Naive thymus-derived CD4-positive, alpha-beta T cell (primary cell): ENCODE measurements at regions not wholly inside any gene's neighbourhood (a gene's known extent, or its start where the extent isn't known, plus 50 kb on each side); places are given as distances from the start of the nearest gene placed in this dataset.
"Not testable (repeated sequence)": the region's sequence is repeated elsewhere in the genome, so short reads cannot be mapped to it uniquely, and the experiment has no call there.

Experiments used
- ATAC-seq: fragments of 150-1000 bp; cut with Tn5 transposase; 2 replicates; pipeline ENCODE4 v1.10.0; 2021; ENCODE audit warnings: mild to moderate bottlenecking, moderate library complexity
- CTCF ChIA-PET: fragments of 350-600 bp; sonication (Branson Sonifier 250); formaldehyde crosslinking; loops from one replicate; lab custom pipeline; 2021; ENCODE audit warnings: antibody characterized with exemption; lab: Charles Lee
- POLR2A ChIA-PET: fragments of 350-600 bp; sonication (Branson Sonifier 250); formaldehyde crosslinking; loops from one replicate; lab custom pipeline; 2021; ENCODE audit warnings: antibody characterized with exemption, inconsistent platforms; lab: Charles Lee
- DNase-seq, 9 donors: peaks; one replicate each; pipeline versions ENCODE4 v3.0.0 to v3.0.0-alpha.2; 2020 to 2022; ENCODE audit warnings: mixed read lengths in 1 of 9
- H3K27ac ChIP-seq: one replicate; pipeline ENCODE4 v1.7.0; 2013; ENCODE audit warnings: mild to moderate bottlenecking, low read depth, low read length, moderate library complexity
- H3K27me3 ChIP-seq, 2 donors: one replicate each; pipeline ENCODE4 v1.7.0; 2013; ENCODE audit warnings: low read length in 2 of 2, mild to moderate bottlenecking in 2 of 2, moderate library complexity in 2 of 2; ENCODE audit not compliant: control insufficient read depth in 2 of 2, insufficient read depth in 2 of 2
- H3K36me3 ChIP-seq, 3 experiments: 1 replicate in 2 of 3; 2 replicates in 1 of 3; pipeline ENCODE4 v1.7.0; 2013; ENCODE audit warnings: low read length in 3 of 3, mild to moderate bottlenecking in 3 of 3, moderate library complexity in 1 of 3; ENCODE audit not compliant: insufficient read depth in 3 of 3, control insufficient read depth in 2 of 3
- H3K4me1 ChIP-seq, 2 donors: one replicate each; pipeline ENCODE4 v1.7.0; 2013; ENCODE audit warnings: low read length in 2 of 2, mild to moderate bottlenecking in 2 of 2, moderate library complexity in 1 of 2; ENCODE audit not compliant: control insufficient read depth in 2 of 2, insufficient read depth in 2 of 2
- H3K4me3 ChIP-seq: 2 replicates; pipeline ENCODE4 v1.7.0; 2013; ENCODE audit warnings: mild to moderate bottlenecking, low read length
- H3K9me3 ChIP-seq, 3 experiments: 1 replicate in 2 of 3; 2 replicates in 1 of 3; pipeline ENCODE4 v1.7.0; 2013; ENCODE audit warnings: low read length in 3 of 3; ENCODE audit not compliant: control insufficient read depth in 2 of 3
- H3K27ac Mint-ChIP-seq, 9 donors: one replicate each; pipeline ENCODE4 v1.8.0; 2020 to 2022; ENCODE audit warnings: mixed read lengths in 9 of 9, mild to moderate bottlenecking in 8 of 9, moderate library complexity in 5 of 9, inconsistent platforms in 2 of 9
- H3K27me3 Mint-ChIP-seq, 5 donors: one replicate each; pipeline ENCODE4 v1.8.0; 2021 to 2022; ENCODE audit warnings: mixed read lengths in 5 of 5, mild to moderate bottlenecking in 1 of 5
- H3K36me3 Mint-ChIP-seq, 5 donors: one replicate each; pipeline ENCODE4 v1.8.0; 2020 to 2022; ENCODE audit warnings: mixed read lengths in 5 of 5, mild to moderate bottlenecking in 3 of 5, inconsistent platforms in 1 of 5
- H3K4me1 Mint-ChIP-seq, 7 donors: one replicate each; pipeline ENCODE4 v1.8.0; 2020 to 2022; ENCODE audit warnings: mixed read lengths in 7 of 7, mild to moderate bottlenecking in 3 of 7, inconsistent platforms in 1 of 7
- H3K4me3 Mint-ChIP-seq, 10 donors: one replicate each; pipeline ENCODE4 v1.8.0; 2020 to 2022; ENCODE audit warnings: mild to moderate bottlenecking in 10 of 10, mixed read lengths in 10 of 10, moderate library complexity in 6 of 10, inconsistent platforms in 2 of 10
- H3K9me3 Mint-ChIP-seq, 11 donors: one replicate each; pipeline ENCODE4 v1.8.0; 2020 to 2022; ENCODE audit warnings: mixed read lengths in 11 of 11, mild to moderate bottlenecking in 4 of 11, inconsistent platforms in 1 of 11, moderate library complexity in 1 of 11
- intact Hi-C, 2 donors: fragments of 100-400 bp; cut with micrococcal nuclease; formaldehyde crosslinking; loops; one replicate each; pipeline ENCODE4 v1.15.1; 2023

- not testable (repeated sequence) for ATAC-seq
- POLR2A ChIA-PET: interaction anchor here (0.6 to 1.3 kb wide), 3 partner anchors 20 to 99 kb away, joined by 3 to 4 read pairs (median 3); no protein-coding TSS in a partner anchor
- peaks cover 3 to 56% (median 55%) of the 10 kb centered on the region in 7 donors for H3K4me1 Mint-ChIP-seq
Measured at GRCh38 chr7:79915346-79915745, 219.3 kb upstream of the GNAI1 start.

GRCh38 chr7:79912213-79912633 is 222.4 kb upstream of the GNAI1 start:
- peak overlapping the region; percentile 32 to 88 (median 67) for H3K27ac Mint-ChIP-seq
- intact Hi-C loops: loop anchor here in 1 of 2 donors (1.0 to 10.0 kb wide), 2 partner anchors 64 to 223 kb away; partner anchors contain the start of gene GNAI1
- ChIA-PET POLR2A (interaction anchor here (0.6 to 1.4 kb wide), 4 partner anchors 11 to 479 kb away, joined by 3 to 5 read pairs (median 4); no protein-coding TSS in a partner anchor), CTCF (interaction anchor here (0.6 to 1.0 kb wide), 3 partner anchors 108 to 615 kb away, joined by 3 read pairs; no protein-coding TSS in a partner anchor)
- peaks cover 0 to 13% (median 4%) of the 10 kb centered on the region in 11 donors for H3K9me3 Mint-ChIP-seq
- H3K36me3 Mint-ChIP-seq: peaks cover 0 to 3% (median 0%) of the 10 kb centered on the region in 5 donors
- peaks cover 3 to 73% (median 64%) of the 10 kb centered on the region in 7 donors for H3K4me1 Mint-ChIP-seq
- peak in 6 of 9 donors; percentile 19 to 42 (median 28) for DNase-seq
- Histone ChIP-seq H3K27me3 (no peaks in the 10 kb centered on the region), H3K9me3 (no peaks in the 10 kb centered on the region), H3K36me3 (no peaks in the 10 kb centered on the region), H3K4me3 (peak overlapping the region; percentile 10), H3K27ac (peak overlapping the region; percentile 38), H3K4me1 (peaks cover 0 to 29% of the 10 kb centered on the region in 2 donors)
- H3K27me3 Mint-ChIP-seq: no peaks in the 10 kb centered on the region
- no peak for ATAC-seq
- H3K4me3 Mint-ChIP-seq: peak overlapping the region in 9 of 10 donors; percentile 51 to 77 (median 69)

More at GRCh38 chr7:79915346-79915745, 219.3 kb upstream of the GNAI1 start:
- H3K4me3 ChIP-seq, H3K36me3 ChIP-seq, H3K9me3 ChIP-seq, H3K27ac ChIP-seq, H3K27me3 ChIP-seq, H3K36me3 Mint-ChIP-seq, H3K27me3 Mint-ChIP-seq: not testable (repeated sequence)
- Mint-ChIP-seq H3K9me3 (peaks cover 0 to 20% (median 4%) of the 10 kb centered on the region in 11 donors), H3K4me3 (peak overlapping the region in 9 of 10 donors; percentile 18 to 67 (median 44)), H3K27ac (peak overlapping the region in 8 of 9 donors; percentile 7 to 85 (median 58))
- H3K4me1 ChIP-seq: peaks cover 0 to 29% of the 10 kb centered on the region in 2 donors
- intact Hi-C loops: loop anchor here in 1 of 2 donors (5.0 to 10.0 kb wide), 2 partner anchors 37 to 219 kb away; partner anchors contain the start of gene GNAI1
- DNase-seq: peak in 5 of 9 donors; percentile 18 to 32 (median 26)
- CTCF ChIA-PET: interaction anchor here (1.6 kb wide), 1 partner anchor 103 kb away, joined by 3 read pairs; no protein-coding TSS in a partner anchor

GRCh38 chr7:79911420-79911819 is 223.2 kb upstream of the GNAI1 start:
- intact Hi-C loops: loop anchor here in 1 of 2 donors (10.0 kb wide), 1 partner anchor 223 kb away; the partner anchor contains the start of gene GNAI1
- Histone ChIP-seq H3K27me3 (no peaks in the 10 kb centered on the region), H3K4me1 (peaks cover 0 to 29% of the 10 kb centered on the region in 2 donors), H3K36me3 (no peaks in the 10 kb centered on the region), H3K27ac (peak overlapping the region; percentile 17), H3K4me3 (no peak overlapping the region), H3K9me3 (no peaks in the 10 kb centered on the region)
- peaks cover 3 to 70% (median 60%) of the 10 kb centered on the region in 7 donors for H3K4me1 Mint-ChIP-seq
- no peak for ATAC-seq
- H3K27ac Mint-ChIP-seq: peak overlapping the region; percentile 29 to 90 (median 77)
- peaks cover 0 to 11% (median 3%) of the 10 kb centered on the region in 11 donors for H3K9me3 Mint-ChIP-seq
- H3K4me3 Mint-ChIP-seq: peak overlapping the region; percentile 21 to 77 (median 68)
- H3K36me3 Mint-ChIP-seq: peaks cover 0 to 3% (median 0%) of the 10 kb centered on the region in 5 donors
- ChIA-PET POLR2A (interaction anchor here (0.8 to 1.4 kb wide), 4 partner anchors 12 to 87 kb away, joined by 3 to 5 read pairs (median 4); no protein-coding TSS in a partner anchor), CTCF (interaction anchor here (0.7 to 2.2 kb wide), 4 partner anchors 96 to 614 kb away, joined by 3 to 6 read pairs (median 4); no protein-coding TSS in a partner anchor)
- no peaks in the 10 kb centered on the region for H3K27me3 Mint-ChIP-seq
- peak in 4 of 9 donors; percentile 12 to 39 (median 16) for DNase-seq

- no peak overlapping the region for H3K4me3 ChIP-seq
- Mint-ChIP-seq H3K4me1 (peaks cover 3 to 53% (median 43%) of the 10 kb centered on the region in 7 donors), H3K36me3 (no peaks in the 10 kb centered on the region), H3K4me3 (peak overlapping the region in 1 of 10 donors; percentile 29), H3K27ac (peak overlapping the region in 3 of 9 donors; percentile 3 to 30 (median 9)), H3K27me3 (no peaks in the 10 kb centered on the region), H3K9me3 (peaks cover 0 to 6% (median 0%) of the 10 kb centered on the region in 11 donors)
- H3K36me3 ChIP-seq: no peaks in the 10 kb centered on the region
- peaks cover 0 to 18% of the 10 kb centered on the region in 2 donors for H3K4me1 ChIP-seq
- H3K9me3 ChIP-seq: no peaks in the 10 kb centered on the region
- no peak for ATAC-seq
- no peak overlapping the region for H3K27ac ChIP-seq
- H3K27me3 ChIP-seq: no peaks in the 10 kb centered on the region
- intact Hi-C loops: loop anchor here in 1 of 2 donors (1.0 to 5.0 kb wide), 5 partner anchors 102 to 637 kb away; no protein-coding TSS in a partner anchor
- CTCF ChIA-PET: interaction anchor here (0.7 to 2.2 kb wide), 4 partner anchors 56 to 611 kb away, joined by 3 to 6 read pairs (median 4); no protein-coding TSS in a partner anchor
- POLR2A ChIA-PET: no interaction called here
- peak in 7 of 9 donors; percentile 17 to 55 (median 40) for DNase-seq
Measured at GRCh38 chr7:79909176-79909575, 225.5 kb upstream of the GNAI1 start.

GRCh38 chr7:79897166-79897565 is 237.5 kb upstream of the GNAI1 start:
- ATAC-seq: no peak
- Mint-ChIP-seq H3K4me1 (no peaks in the 10 kb centered on the region), H3K36me3 (peaks cover 0 to 3% (median 0%) of the 10 kb centered on the region in 5 donors), H3K27ac (no peak overlapping the region), H3K4me3 (no peak overlapping the region), H3K9me3 (peaks cover 0 to 5% (median 0%) of the 10 kb centered on the region in 11 donors), H3K27me3 (no peaks in the 10 kb centered on the region)
- Histone ChIP-seq H3K27me3 (no peaks in the 10 kb centered on the region), H3K27ac (no peak overlapping the region), H3K4me1 (no peaks in the 10 kb centered on the region), H3K4me3 (no peak overlapping the region), H3K9me3 (no peaks in the 10 kb centered on the region), H3K36me3 (no peaks in the 10 kb centered on the region)
- intact Hi-C loops: no loop called here
- CTCF ChIA-PET: interaction anchor here (0.7 kb wide), 1 partner anchor 60 kb away, joined by 3 read pairs; no protein-coding TSS in a partner anchor
- DNase-seq: no peak
- POLR2A ChIA-PET: no interaction called here

- Histone ChIP-seq H3K4me1 (no peaks in the 10 kb centered on the region), H3K36me3 (no peaks in the 10 kb centered on the region), H3K9me3 (no peaks in the 10 kb centered on the region), H3K27ac (no peak overlapping the region), H3K27me3 (no peaks in the 10 kb centered on the region), H3K4me3 (no peak overlapping the region)
- ChIA-PET CTCF (no interaction called here), POLR2A (interaction anchor here (0.5 to 0.6 kb wide), 2 partner anchors 10 to 771 kb away, joined by 3 read pairs; no protein-coding TSS in a partner anchor)
- intact Hi-C loops: no loop called here
- Mint-ChIP-seq H3K27ac (no peak overlapping the region), H3K27me3 (no peaks in the 10 kb centered on the region), H3K4me3 (no peak overlapping the region), H3K4me1 (no peaks in the 10 kb centered on the region), H3K36me3 (peaks cover 0 to 2% (median 0%) of the 10 kb centered on the region in 5 donors), H3K9me3 (peaks cover 0 to 5% (median 0%) of the 10 kb centered on the region in 11 donors)
- DNase-seq: no peak
- no peak for ATAC-seq
Measured at GRCh38 chr7:79893991-79894390, 240.6 kb upstream of the GNAI1 start.
